ENCODE measurements at regions not wholly inside any gene's neighbourhood (a gene's known extent, or its start where the extent isn't known, plus 50 kb on each side); places are given as distances from the start of the nearest gene placed in this dataset.
A peak's percentile ranks its signal among the peaks of the same experiment; 100 is the strongest.
"Not testable (repeated sequence)": the region's sequence is repeated elsewhere in the genome, so short reads cannot be mapped to it uniquely, and the experiment has no call there.

DNA sequence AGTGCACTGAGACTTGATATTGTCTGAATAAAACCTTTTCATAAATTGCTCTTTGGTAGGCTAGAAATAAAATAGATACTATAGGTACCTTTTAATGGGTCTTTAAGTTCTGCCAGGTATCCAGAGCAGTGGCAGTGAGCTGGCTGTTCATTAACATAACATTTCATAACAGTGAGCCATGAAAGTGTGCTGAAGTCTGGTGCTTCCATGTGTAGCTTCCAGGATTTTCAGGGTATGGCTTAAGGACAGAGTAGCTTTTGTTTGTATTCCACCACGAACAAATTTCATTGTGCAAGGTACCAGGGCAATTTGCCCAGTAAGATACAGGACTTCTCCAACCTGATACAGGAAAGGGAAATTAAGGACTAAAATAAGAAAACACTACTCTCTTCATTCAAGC, 124.7 kb upstream of the NANOGP8 start:
- DNase-seq (ENCODE audit: low read depth), result no peak

DNA sequence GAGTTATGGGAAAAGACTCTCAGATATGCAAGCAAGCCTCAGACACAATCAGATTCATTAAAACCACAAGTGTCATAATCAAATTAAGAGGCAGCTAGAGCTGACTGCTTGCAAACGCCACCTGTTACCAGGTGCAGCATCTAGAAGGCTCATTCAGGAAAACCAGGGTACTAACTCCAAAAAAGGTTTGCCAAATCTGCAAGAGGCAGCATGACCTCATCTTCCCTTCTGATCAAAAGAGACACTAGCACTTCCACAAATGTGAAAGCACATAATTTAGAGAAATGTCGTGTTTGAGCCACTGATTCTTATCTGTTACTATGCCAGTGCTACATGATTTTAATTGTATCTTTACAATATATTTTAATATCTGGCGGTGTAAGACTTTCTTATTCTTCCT, 123.3 kb upstream of the NANOGP8 start:
- DNase-seq (ENCODE audit: low read depth), result no peak

GRCh38 chr15:35206060-35206675, 121.1 kb upstream of the NANOGP8 start:
- DNase-seq (ENCODE audit: low read depth), result no peak

GRCh38 chr15:35198197-35198596, 113.1 kb upstream of the NANOGP8 start:
- DNase-seq (ENCODE audit: low read depth), result no peak

DNA sequence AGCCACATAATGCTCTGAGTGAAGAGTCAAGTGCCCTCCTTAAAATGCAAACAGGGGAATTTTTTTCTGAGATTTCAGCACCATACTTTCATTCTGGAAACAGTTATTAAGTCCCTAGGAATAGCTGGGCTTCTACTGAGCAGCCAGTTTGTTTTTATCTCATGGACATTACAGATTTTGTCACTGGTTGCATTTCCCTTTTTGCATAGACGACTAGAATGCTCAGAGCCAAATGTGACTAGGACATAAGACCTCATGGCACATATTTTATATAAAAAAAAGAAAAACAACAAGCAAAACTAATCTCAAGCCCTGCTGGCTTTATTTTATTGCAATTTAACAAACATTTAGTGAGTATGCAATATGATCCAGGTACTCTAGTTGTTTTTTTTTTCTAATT, 112.7 kb upstream of the NANOGP8 start:
- DNase-seq (ENCODE audit: low read depth), result no peak

GRCh38 chr15:35197306-35197705, 112.2 kb upstream of the NANOGP8 start:
- DNase-seq (ENCODE audit: low read depth), result no peak

GRCh38 chr15:35196273-35196672, 111.2 kb upstream of the NANOGP8 start:
- no peak for DNase-seq (ENCODE audit: low read depth)

DNA sequence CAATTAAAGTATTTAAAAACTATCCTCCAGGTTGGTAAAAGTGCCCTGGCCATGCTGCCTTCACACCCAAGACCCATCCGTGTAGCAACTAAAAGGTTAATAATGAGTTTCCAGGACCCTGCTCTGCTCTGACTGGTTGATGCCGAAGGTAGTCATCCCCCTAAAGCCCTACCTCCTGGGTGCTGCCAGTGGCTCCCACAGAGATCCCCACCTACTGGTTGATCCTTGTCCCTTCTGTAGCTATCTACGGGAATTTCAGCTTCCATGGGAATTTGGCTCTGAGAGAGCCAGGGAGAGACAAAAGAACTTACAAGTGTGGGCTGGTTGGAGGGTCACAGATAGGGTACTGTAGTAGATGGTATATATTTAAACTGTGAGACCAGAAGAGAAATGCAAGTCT, 110.6 kb upstream of the NANOGP8 start:
- DNase-seq (ENCODE audit: low read depth), result no peak

- no peak for DNase-seq (ENCODE audit: low read depth)
These were observed 109.9 kb upstream of the NANOGP8 start for GRCh38 chr15:35195031-35195430.

DNA sequence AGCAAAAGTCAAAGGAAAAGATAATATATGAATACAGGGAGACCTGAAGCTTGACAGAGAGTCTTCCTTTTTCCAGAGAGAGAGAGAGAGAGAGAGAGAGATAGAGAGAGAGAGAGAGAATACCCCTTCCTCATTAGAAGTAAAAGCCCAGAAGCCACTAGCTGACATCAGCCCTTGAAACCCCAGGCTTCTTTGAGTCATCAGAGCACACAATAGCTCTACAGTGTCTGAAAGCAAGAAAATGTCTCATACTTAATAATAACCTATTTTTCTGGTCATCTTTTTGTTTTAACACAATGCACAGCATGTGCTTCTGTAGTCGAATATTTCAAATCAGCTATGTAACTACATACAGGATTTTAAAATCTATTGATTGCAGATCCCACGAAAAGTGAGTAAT, 109.2 kb upstream of the NANOGP8 start:
- no peak for DNase-seq (ENCODE audit: low read depth)

DNA sequence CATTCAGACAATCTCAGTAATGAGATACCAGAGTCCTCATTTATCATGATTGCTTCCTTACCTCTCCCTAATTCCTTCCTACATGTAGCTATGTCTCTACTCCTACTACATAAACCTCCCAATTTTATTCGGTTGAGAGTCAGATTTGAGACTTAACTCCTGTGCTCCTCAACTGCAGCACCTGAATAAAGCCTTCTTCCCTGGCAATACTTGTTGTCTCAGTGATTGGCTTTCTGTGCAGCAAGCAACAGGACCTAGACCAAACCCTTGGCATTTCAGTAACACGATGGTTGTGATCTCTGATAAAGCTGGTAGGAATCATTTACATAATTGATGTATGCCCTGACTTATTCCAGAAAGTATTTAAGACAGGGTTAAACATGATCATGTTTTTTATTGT, 106.7 kb upstream of the NANOGP8 start:
- no peak for DNase-seq (ENCODE audit: low read depth)

DNA sequence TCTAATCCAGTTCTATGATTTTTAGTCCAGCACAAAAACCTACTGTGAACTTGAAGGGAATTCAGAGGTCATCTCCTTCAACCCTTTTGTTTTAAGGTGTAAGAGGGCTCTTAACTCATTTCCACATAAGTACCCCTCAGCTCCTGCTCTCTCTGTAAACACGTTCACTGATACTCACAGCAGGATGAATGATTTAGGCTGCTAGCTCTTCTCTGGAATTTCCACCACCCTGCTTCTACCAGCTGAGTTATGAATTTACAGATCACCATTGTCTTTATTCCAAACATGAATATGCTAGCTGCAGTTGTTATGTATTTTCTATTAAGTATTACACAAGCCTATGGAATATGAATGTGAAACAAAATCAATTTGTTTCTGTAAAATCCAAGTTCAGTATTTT, 101.3 kb upstream of the NANOGP8 start:
- no peak for DNase-seq (ENCODE audit: low read depth)

GRCh38 chr15:35184646-35185045, 99.6 kb upstream of the NANOGP8 start:
- DNase-seq (ENCODE audit: low read depth), result no peak

- no peak for DNase-seq (ENCODE audit: low read depth)
These were observed 97.9 kb upstream of the NANOGP8 start for GRCh38 chr15:35182841-35183479.

DNA sequence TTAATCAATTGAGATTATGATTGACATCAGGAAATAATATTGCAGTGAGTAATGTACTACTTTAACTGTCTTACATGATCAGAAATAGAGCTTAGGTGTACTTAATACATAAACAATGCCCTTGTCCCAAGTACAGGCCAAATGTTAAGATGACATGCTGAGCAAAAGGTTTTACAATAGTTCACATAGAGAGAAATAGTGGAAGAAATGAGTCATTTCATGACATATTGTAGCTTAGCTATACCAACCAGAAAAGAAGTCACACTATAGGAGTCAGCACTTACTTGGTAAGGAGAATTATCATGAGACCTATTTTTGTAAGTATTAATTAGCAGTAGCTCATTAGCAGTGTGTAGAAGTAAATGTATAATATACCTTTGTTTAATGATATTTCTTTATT, 96.4 kb upstream of the NANOGP8 start:
- DNase-seq (ENCODE audit: low read depth), result peak; percentile 27

- no peak for DNase-seq (ENCODE audit: low read depth)
These were observed 94.6 kb upstream of the NANOGP8 start for GRCh38 chr15:35179739-35180138.

DNA sequence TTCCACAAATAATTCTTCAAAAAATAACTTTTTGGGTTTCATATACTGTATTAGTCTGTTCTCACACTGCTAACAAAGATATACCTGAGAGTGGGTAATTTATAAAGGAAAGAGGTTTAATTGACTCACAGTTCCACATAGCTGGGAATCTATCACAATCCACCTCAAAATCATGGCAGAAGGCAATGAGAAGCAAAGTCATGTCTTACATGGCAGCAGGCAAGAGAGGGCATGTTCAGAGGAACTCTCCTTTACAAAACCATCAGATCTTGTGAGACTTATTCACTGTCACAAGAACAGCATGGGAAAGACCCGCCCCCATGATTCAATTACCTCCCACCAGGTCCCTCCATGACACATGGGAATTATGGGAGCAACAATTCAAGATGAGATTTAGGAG, 93.1 kb upstream of the NANOGP8 start:
- not testable (repeated sequence) for DNase-seq (ENCODE audit: low read depth)

DNA sequence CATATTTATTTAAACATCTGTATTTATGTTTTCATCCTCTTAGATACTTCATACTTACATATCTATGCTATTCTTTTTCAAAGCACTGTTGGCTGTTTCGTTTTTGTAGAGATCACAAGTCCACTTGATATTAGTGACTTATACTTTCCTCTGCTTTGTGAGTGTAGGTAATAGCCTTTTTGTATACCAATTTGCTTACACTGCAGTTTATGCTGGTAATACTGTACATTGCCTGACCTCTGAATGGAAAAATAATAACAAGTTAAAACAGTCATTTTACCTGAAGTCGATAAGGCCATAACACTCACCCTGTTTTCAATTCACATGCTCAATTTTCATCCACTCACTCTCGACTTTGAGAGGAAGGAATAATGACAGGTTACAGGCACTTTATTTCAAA, 89.9 kb upstream of the NANOGP8 start:
- DNase-seq (ENCODE audit: low read depth), result no peak

- peak; percentile 43 for DNase-seq (ENCODE audit: low read depth)
These were observed 88.5 kb upstream of the NANOGP8 start for GRCh38 chr15:35173444-35174118.

GRCh38 chr15:35170207-35170606, 85.1 kb upstream of the NANOGP8 start:
- peak; percentile 43 for DNase-seq (ENCODE audit: low read depth)

GRCh38 chr15:35168464-35168863, 83.4 kb upstream of the NANOGP8 start:
- DNase-seq (ENCODE audit: low read depth), result peak; percentile 79

DNA sequence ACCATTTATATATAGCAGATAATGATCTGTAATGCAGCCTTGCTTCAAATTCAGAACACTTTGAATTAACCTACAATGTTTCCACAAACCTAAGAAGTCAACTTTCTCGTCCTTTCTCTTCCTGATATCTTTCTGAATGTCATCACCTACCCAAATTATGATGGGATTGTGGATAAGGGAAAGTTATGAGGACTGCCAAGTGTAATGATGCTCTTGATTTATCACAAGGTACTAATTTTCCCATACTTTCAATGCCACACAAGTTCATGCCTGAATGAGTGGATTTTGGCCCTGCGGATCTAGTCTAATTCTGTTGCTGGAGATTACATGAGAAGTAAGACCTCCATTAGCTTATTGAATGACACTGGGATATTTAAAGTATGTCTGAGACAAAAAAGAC, 82.6 kb upstream of the NANOGP8 start:
- no peak for DNase-seq (ENCODE audit: low read depth)

GRCh38 chr15:35166730-35167359, 81.8 kb upstream of the NANOGP8 start:
- no peak for DNase-seq (ENCODE audit: low read depth)

Data from M059J (cell line).